ENCODE measurements at regions not wholly inside any gene's neighbourhood (a gene's known extent, or its start where the extent isn't known, plus 50 kb on each side); places are given as distances from the start of the nearest gene placed in this dataset.

GRCh38 chr11:134761926-134762247, 349.8 kb upstream of the B3GAT1 start:
- no peak overlapping the region for H3K27ac ChIP-seq (ENCODE audit: low read length)
- no peak overlapping the region for H3K4me3 ChIP-seq (ENCODE audit: low read length)
- no peaks in the 10 kb centered on the region for H3K27me3 ChIP-seq (ENCODE audit: control insufficient read depth, insufficient read depth, low read length)
- 0 out of 2 replicates have a peak, but pooled peaks cover 1% of the 10 kb centered on the region for H3K4me1 ChIP-seq (ENCODE audit: control insufficient read depth, insufficient read depth, low read length)
- no peak for DNase-seq (ENCODE audit: low read depth, low spot score)
- H3K36me3 ChIP-seq (ENCODE audit: control insufficient read depth, insufficient read depth, low read length) = no peaks in the 10 kb centered on the region
- WGBS (ENCODE audit: insufficient coverage, insufficient read length) = no CpG with 5 or more reads among the region's 20 CpGs
- H3K9me3 ChIP-seq (ENCODE audit: control insufficient read depth, insufficient read depth, low read length) = no peaks in the 10 kb centered on the region

- no peak overlapping the region for H3K4me3 ChIP-seq (ENCODE audit: low read length)
- no CpG with 5 or more reads among the region's 12 CpGs for WGBS (ENCODE audit: insufficient coverage, insufficient read length)
- no peak for DNase-seq (ENCODE audit: low read depth, low spot score)
- 0 out of 2 replicates have a peak, but pooled peaks cover 1% of the 10 kb centered on the region for H3K4me1 ChIP-seq (ENCODE audit: control insufficient read depth, insufficient read depth, low read length)
- H3K9me3 ChIP-seq (ENCODE audit: control insufficient read depth, insufficient read depth, low read length) = no peaks in the 10 kb centered on the region
- no peaks in the 10 kb centered on the region for H3K27me3 ChIP-seq (ENCODE audit: control insufficient read depth, insufficient read depth, low read length)
- H3K27ac ChIP-seq (ENCODE audit: low read length) = no peak overlapping the region
- no peaks in the 10 kb centered on the region for H3K36me3 ChIP-seq (ENCODE audit: control insufficient read depth, insufficient read depth, low read length)
These were observed 349.3 kb upstream of the B3GAT1 start for GRCh38 chr11:134761386-134761785.

GRCh38 chr11:134760957-134761356, 348.9 kb upstream of the B3GAT1 start:
- H3K27ac ChIP-seq (ENCODE audit: low read length) = no peak overlapping the region
- H3K4me1 ChIP-seq (ENCODE audit: control insufficient read depth, insufficient read depth, low read length) = 0 out of 2 replicates have a peak, but pooled peaks cover 1% of the 10 kb centered on the region
- no peaks in the 10 kb centered on the region for H3K36me3 ChIP-seq (ENCODE audit: control insufficient read depth, insufficient read depth, low read length)
- DNase-seq (ENCODE audit: low read depth, low spot score) = no peak
- H3K9me3 ChIP-seq (ENCODE audit: control insufficient read depth, insufficient read depth, low read length) = no peaks in the 10 kb centered on the region
- no peaks in the 10 kb centered on the region for H3K27me3 ChIP-seq (ENCODE audit: control insufficient read depth, insufficient read depth, low read length)
- H3K4me3 ChIP-seq (ENCODE audit: low read length) = no peak overlapping the region
- WGBS (ENCODE audit: insufficient coverage, insufficient read length) = no CpG with 5 or more reads among the region's 3 CpGs

GRCh38 chr11:134760299-134760698, 348.3 kb upstream of the B3GAT1 start:
- no peaks in the 10 kb centered on the region for H3K27me3 ChIP-seq (ENCODE audit: control insufficient read depth, insufficient read depth, low read length)
- WGBS (ENCODE audit: insufficient coverage, insufficient read length) = no CpG with 5 or more reads among the region's 12 CpGs
- DNase-seq (ENCODE audit: low read depth, low spot score) = no peak
- H3K4me1 ChIP-seq (ENCODE audit: control insufficient read depth, insufficient read depth, low read length) = 0 out of 2 replicates have a peak, but pooled peaks cover 1% of the 10 kb centered on the region
- no peaks in the 10 kb centered on the region for H3K36me3 ChIP-seq (ENCODE audit: control insufficient read depth, insufficient read depth, low read length)
- no peaks in the 10 kb centered on the region for H3K9me3 ChIP-seq (ENCODE audit: control insufficient read depth, insufficient read depth, low read length)
- H3K27ac ChIP-seq (ENCODE audit: low read length) = no peak overlapping the region
- H3K4me3 ChIP-seq (ENCODE audit: low read length) = no peak overlapping the region

GRCh38 chr11:134759855-134760254, 347.8 kb upstream of the B3GAT1 start:
- no peak overlapping the region for H3K27ac ChIP-seq (ENCODE audit: low read length)
- no peaks in the 10 kb centered on the region for H3K36me3 ChIP-seq (ENCODE audit: control insufficient read depth, insufficient read depth, low read length)
- H3K4me3 ChIP-seq (ENCODE audit: low read length) = no peak overlapping the region
- H3K4me1 ChIP-seq (ENCODE audit: control insufficient read depth, insufficient read depth, low read length) = 0 out of 2 replicates have a peak, but pooled peaks cover 1% of the 10 kb centered on the region
- DNase-seq (ENCODE audit: low read depth, low spot score) = no peak
- no peaks in the 10 kb centered on the region for H3K9me3 ChIP-seq (ENCODE audit: control insufficient read depth, insufficient read depth, low read length)
- no peaks in the 10 kb centered on the region for H3K27me3 ChIP-seq (ENCODE audit: control insufficient read depth, insufficient read depth, low read length)
- WGBS (ENCODE audit: insufficient coverage, insufficient read length) = no CpG with 5 or more reads among the region's 11 CpGs

GRCh38 chr11:134759274-134759673, 347.2 kb upstream of the B3GAT1 start:
- Histone ChIP-seq H3K4me3 (ENCODE audit: low read length) (no peak overlapping the region), H3K27me3 (ENCODE audit: control insufficient read depth, insufficient read depth, low read length) (no peaks in the 10 kb centered on the region), H3K36me3 (ENCODE audit: control insufficient read depth, insufficient read depth, low read length) (no peaks in the 10 kb centered on the region), H3K4me1 (ENCODE audit: control insufficient read depth, insufficient read depth, low read length) (0 out of 2 replicates have a peak, but pooled peaks cover 1% of the 10 kb centered on the region), H3K27ac (ENCODE audit: low read length) (no peak overlapping the region), H3K9me3 (ENCODE audit: control insufficient read depth, insufficient read depth, low read length) (no peaks in the 10 kb centered on the region)
- no peak for DNase-seq (ENCODE audit: low read depth, low spot score)
- WGBS (ENCODE audit: insufficient coverage, insufficient read length) = no CpG with 5 or more reads among the region's 11 CpGs

GRCh38 chr11:134758342-134758931, 346.4 kb upstream of the B3GAT1 start:
- no peaks in the 10 kb centered on the region for H3K36me3 ChIP-seq (ENCODE audit: control insufficient read depth, insufficient read depth, low read length)
- no peak overlapping the region for H3K4me3 ChIP-seq (ENCODE audit: low read length)
- no peak overlapping the region for H3K27ac ChIP-seq (ENCODE audit: low read length)
- no peak for DNase-seq (ENCODE audit: low read depth, low spot score)
- 0 out of 2 replicates have a peak, but pooled peaks cover 1% of the 10 kb centered on the region for H3K4me1 ChIP-seq (ENCODE audit: control insufficient read depth, insufficient read depth, low read length)
- no CpG with 5 or more reads among the region's 10 CpGs for WGBS (ENCODE audit: insufficient coverage, insufficient read length)
- H3K9me3 ChIP-seq (ENCODE audit: control insufficient read depth, insufficient read depth, low read length) = no peaks in the 10 kb centered on the region
- H3K27me3 ChIP-seq (ENCODE audit: control insufficient read depth, insufficient read depth, low read length) = no peaks in the 10 kb centered on the region

GRCh38 chr11:134757633-134758032, 345.6 kb upstream of the B3GAT1 start:
- no peaks in the 10 kb centered on the region for H3K27me3 ChIP-seq (ENCODE audit: control insufficient read depth, insufficient read depth, low read length)
- no peak for DNase-seq (ENCODE audit: low read depth, low spot score)
- no peak overlapping the region for H3K27ac ChIP-seq (ENCODE audit: low read length)
- H3K36me3 ChIP-seq (ENCODE audit: control insufficient read depth, insufficient read depth, low read length) = no peaks in the 10 kb centered on the region
- WGBS (ENCODE audit: insufficient coverage, insufficient read length) = no CpG with 5 or more reads among the region's 3 CpGs
- H3K4me3 ChIP-seq (ENCODE audit: low read length) = no peak overlapping the region
- 0 out of 2 replicates have a peak, but pooled peaks cover 1% of the 10 kb centered on the region for H3K4me1 ChIP-seq (ENCODE audit: control insufficient read depth, insufficient read depth, low read length)
- H3K9me3 ChIP-seq (ENCODE audit: control insufficient read depth, insufficient read depth, low read length) = no peaks in the 10 kb centered on the region

GRCh38 chr11:134756811-134757540, 344.9 kb upstream of the B3GAT1 start:
- H3K27me3 ChIP-seq (ENCODE audit: control insufficient read depth, insufficient read depth, low read length) = no peaks in the 10 kb centered on the region

GRCh38 chr11:134755535-134755934, 343.5 kb upstream of the B3GAT1 start:
- Histone ChIP-seq H3K27ac (ENCODE audit: low read length) (no peak overlapping the region), H3K9me3 (ENCODE audit: control insufficient read depth, insufficient read depth, low read length) (no peaks in the 10 kb centered on the region), H3K4me3 (ENCODE audit: low read length) (no peak overlapping the region), H3K27me3 (ENCODE audit: control insufficient read depth, insufficient read depth, low read length) (no peaks in the 10 kb centered on the region), H3K36me3 (ENCODE audit: control insufficient read depth, insufficient read depth, low read length) (no peaks in the 10 kb centered on the region), H3K4me1 (ENCODE audit: control insufficient read depth, insufficient read depth, low read length) (no peaks in the 10 kb centered on the region)
- WGBS (ENCODE audit: insufficient coverage, insufficient read length) = no CpG with 5 or more reads among the region's 10 CpGs
- DNase-seq (ENCODE audit: low read depth, low spot score) = no peak

More at GRCh38 chr11:134756811-134757540, 344.9 kb upstream of the B3GAT1 start:
- no peak for DNase-seq (ENCODE audit: low read depth, low spot score)
- Histone ChIP-seq H3K36me3 (ENCODE audit: control insufficient read depth, insufficient read depth, low read length) (no peaks in the 10 kb centered on the region), H3K27ac (ENCODE audit: low read length) (no peak overlapping the region), H3K9me3 (ENCODE audit: control insufficient read depth, insufficient read depth, low read length) (no peaks in the 10 kb centered on the region), H3K4me3 (ENCODE audit: low read length) (no peak overlapping the region), H3K4me1 (ENCODE audit: control insufficient read depth, insufficient read depth, low read length) (0 out of 2 replicates have a peak, but pooled peaks cover 1% of the 10 kb centered on the region)
- WGBS (ENCODE audit: insufficient coverage, insufficient read length) = no CpG with 5 or more reads among the region's 9 CpGs

Data from iPS DF 6.9 (cell line).